ENCODE measurements at regions not wholly inside any gene's neighbourhood (a gene's known extent, or its start where the extent isn't known, plus 50 kb on each side); places are given as distances from the start of the nearest gene placed in this dataset.

GRCh38 chr20:22924046-22924737, 110.9 kb upstream of the SSTR4 start:
- no peak overlapping the region for H3K27ac ChIP-seq
- H3K4me1 ChIP-seq (replicated peaks), result peaks cover 14% of the 10 kb centered on the region
- no peak for DNase-seq (ENCODE audit: low read depth in 1 of 2, low spot score in 2 of 2)
- no peak overlapping the region for H3K4me3 ChIP-seq
- peaks cover 23% of the 10 kb centered on the region for H3K27me3 ChIP-seq (replicated peaks)
- H3K9me3 ChIP-seq (replicated peaks), result no peaks in the 10 kb centered on the region
- no peaks in the 10 kb centered on the region for H3K36me3 ChIP-seq

DNA sequence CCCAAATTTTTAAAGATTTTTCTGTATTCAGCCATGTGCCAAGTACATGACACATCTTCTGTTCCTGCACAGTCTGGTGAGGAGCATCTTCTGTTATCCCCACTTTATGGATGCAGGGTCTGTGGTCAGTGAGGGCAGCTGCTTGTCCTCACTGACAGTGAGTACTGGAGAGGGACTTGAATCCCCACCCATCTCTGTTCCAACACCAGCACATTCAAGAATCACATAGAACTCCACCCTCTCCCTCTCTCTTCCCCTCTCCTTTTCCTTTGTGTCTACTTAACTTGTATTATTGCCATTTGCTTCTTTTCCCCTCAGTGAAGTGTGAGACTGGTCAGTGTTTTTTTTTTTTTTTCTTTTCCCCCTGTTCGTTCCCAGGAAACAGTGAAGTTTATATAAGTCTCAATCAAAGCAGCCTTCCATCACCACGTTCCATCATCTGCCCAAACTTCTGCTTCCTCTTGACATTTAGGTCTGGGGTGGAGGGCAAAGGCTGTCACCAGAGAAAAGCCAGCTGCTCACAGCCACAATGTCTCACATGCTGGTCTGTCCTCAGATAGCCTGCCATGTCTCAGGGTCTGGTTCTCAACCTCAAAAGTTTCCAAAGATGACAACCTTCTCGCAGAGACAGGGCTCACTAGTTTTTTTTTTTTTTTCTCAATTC, 110.0 kb upstream of the SSTR4 start:
- Histone ChIP-seq H3K4me1 (replicated peaks) (peaks cover 14% of the 10 kb centered on the region), H3K27ac (no peak overlapping the region), H3K27me3 (replicated peaks) (peaks cover 22% of the 10 kb centered on the region), H3K36me3 (no peaks in the 10 kb centered on the region), H3K4me3 (no peak overlapping the region), H3K9me3 (replicated peaks) (no peaks in the 10 kb centered on the region)
- DNase-seq (ENCODE audit: low read depth in 1 of 2, low spot score in 2 of 2), result no peak

DNA sequence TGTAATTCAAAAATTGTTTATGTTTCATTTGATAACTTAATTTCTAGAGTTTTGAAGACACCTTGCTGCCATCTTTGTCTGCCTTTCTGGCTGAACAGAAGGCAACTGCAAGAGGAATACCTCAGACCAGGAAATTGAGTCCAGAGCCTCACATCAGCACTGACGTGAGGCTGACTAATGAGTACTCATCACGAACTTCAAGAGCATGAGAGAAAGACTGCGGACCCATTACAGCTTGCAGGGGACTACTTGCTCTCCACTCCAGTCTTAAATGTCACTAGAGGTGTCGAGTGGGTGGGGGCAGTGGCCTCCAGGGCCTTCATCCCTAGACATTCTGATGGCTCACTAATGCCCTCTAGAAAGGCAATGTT, 109.5 kb upstream of the SSTR4 start:
- Histone ChIP-seq H3K36me3 (no peaks in the 10 kb centered on the region), H3K4me1 (replicated peaks) (peaks cover 14% of the 10 kb centered on the region), H3K27me3 (replicated peaks) (peaks cover 22% of the 10 kb centered on the region), H3K4me3 (no peak overlapping the region), H3K27ac (no peak overlapping the region), H3K9me3 (replicated peaks) (no peaks in the 10 kb centered on the region)
- no peak for DNase-seq (ENCODE audit: low read depth in 1 of 2, low spot score in 2 of 2)

GRCh38 chr20:22927537-22927936, 107.6 kb upstream of the SSTR4 start:
- peaks cover under 1% of the 10 kb centered on the region; the same call in 1 of the 2 replicates for H3K4me1 ChIP-seq (replicated peaks)
- no peak overlapping the region for H3K4me3 ChIP-seq
- no peak for DNase-seq (ENCODE audit: low read depth in 1 of 2, low spot score in 2 of 2)
- no peak overlapping the region for H3K27ac ChIP-seq
- H3K27me3 ChIP-seq (replicated peaks), result peaks cover 36% of the 10 kb centered on the region
- no peaks in the 10 kb centered on the region for H3K36me3 ChIP-seq
- H3K9me3 ChIP-seq (replicated peaks), result no peaks in the 10 kb centered on the region

DNA sequence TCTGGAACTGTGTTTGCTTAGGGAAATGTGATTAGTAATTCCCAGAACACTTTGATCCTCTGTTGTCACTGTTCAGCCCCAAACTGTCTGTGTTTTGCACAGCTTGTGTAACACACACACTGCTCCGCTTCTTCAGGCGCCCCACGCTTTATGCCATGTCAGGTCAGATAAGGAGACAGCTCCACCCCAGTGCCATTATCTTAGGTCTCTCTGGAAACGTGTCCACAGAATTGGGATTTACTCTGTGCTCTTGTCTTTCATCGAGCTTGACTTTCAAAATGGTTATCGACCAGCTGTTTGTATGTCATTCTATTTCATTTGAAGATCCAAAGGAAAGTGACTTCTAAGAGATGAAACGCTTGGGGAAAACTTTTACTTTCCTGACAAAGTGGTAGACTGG, 106.4 kb upstream of the SSTR4 start:
- no peak for DNase-seq (ENCODE audit: low read depth in 1 of 2, low spot score in 2 of 2)
- no peak overlapping the region for H3K27ac ChIP-seq
- peaks cover 36% of the 10 kb centered on the region for H3K27me3 ChIP-seq (replicated peaks)
- no peaks in the 10 kb centered on the region for H3K4me1 ChIP-seq (replicated peaks)
- no peaks in the 10 kb centered on the region for H3K36me3 ChIP-seq
- no peak overlapping the region for H3K4me3 ChIP-seq
- H3K9me3 ChIP-seq (replicated peaks), result no peaks in the 10 kb centered on the region

- Histone ChIP-seq H3K27ac (no peak overlapping the region), H3K36me3 (no peaks in the 10 kb centered on the region), H3K27me3 (replicated peaks) (peaks cover 36% of the 10 kb centered on the region), H3K9me3 (replicated peaks) (no peaks in the 10 kb centered on the region), H3K4me1 (replicated peaks) (no peaks in the 10 kb centered on the region), H3K4me3 (no peak overlapping the region)
- no peak for DNase-seq (ENCODE audit: low read depth in 1 of 2, low spot score in 2 of 2)
These were observed 105.5 kb upstream of the SSTR4 start for GRCh38 chr20:22929661-22930060.

DNA sequence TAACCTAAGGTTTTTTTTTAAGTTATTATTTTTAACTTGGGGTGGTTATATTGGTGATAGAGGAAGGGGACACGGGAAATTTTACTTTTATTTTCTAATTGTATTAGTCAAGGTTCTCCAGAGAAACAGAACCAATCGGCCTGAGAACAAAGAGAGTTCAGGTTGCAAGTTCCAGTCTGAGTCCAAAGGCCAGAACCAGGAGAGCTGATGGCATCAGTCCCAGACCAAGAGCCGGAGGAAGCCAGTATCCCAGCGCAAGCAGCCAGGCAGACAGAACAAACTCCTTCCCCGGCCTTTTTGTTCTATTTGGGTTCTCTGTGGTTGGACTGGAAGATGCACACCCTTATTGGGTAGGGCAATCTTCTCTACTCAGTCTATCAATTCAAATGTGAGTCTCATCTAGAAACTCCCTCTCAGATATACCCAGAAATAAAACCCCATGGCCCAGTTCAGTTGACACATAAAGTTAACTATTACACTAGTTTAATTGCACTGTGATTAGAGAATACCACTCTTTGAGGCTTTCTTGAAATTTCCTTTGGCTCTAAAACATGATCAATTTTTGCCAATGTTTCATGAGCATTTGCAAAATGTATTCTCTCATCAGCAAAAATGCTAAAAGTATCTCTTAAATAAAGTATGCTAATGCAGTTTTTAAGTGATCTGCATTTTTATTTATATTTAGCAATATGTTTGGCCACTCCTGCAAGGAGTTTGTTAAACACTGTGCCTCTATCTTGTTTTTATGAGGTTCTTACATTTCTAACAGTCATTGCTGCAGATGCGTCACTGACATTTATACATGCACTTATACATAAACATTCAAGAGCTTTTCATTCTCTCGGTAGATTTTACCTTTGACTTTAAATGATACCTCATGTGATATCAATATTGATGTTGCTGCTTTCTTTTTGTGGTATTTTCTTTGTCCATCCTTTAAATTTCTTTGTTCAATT, 103.2 kb upstream of the SSTR4 start:
- Histone ChIP-seq H3K4me3 (no peak overlapping the region), H3K4me1 (replicated peaks) (no peaks in the 10 kb centered on the region), H3K36me3 (no peaks in the 10 kb centered on the region), H3K9me3 (replicated peaks) (no peaks in the 10 kb centered on the region), H3K27me3 (replicated peaks) (peaks cover 25% of the 10 kb centered on the region), H3K27ac (no peak overlapping the region)
- no peak for DNase-seq (ENCODE audit: low read depth in 1 of 2, low spot score in 2 of 2)

DNA sequence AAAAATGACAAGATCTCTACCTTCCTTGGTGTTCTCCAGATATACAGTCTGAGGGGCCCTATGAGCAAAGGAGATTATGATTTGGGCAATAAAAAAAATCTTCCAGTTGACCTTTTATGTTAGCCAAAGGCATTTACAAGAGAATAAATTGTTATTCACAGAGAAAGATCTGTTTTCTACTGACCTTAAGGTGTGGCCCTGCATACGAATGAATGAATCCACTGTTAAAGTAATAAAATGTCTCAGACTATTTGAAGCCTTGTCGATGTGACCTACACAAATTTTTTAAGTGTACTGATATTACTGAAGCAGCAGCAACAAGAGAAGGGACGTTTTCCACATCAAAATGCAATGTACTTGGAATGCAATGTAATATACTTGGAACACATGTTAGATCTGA, 95.9 kb upstream of the SSTR4 start:
- Histone ChIP-seq H3K27me3 (replicated peaks) (no peaks in the 10 kb centered on the region; the same call in 1 of the 2 replicates), H3K36me3 (no peaks in the 10 kb centered on the region), H3K4me3 (no peak overlapping the region), H3K4me1 (replicated peaks) (no peaks in the 10 kb centered on the region), H3K9me3 (replicated peaks) (no peaks in the 10 kb centered on the region), H3K27ac (no peak overlapping the region)
- no peak for DNase-seq (ENCODE audit: low read depth in 1 of 2, low spot score in 2 of 2)

DNA sequence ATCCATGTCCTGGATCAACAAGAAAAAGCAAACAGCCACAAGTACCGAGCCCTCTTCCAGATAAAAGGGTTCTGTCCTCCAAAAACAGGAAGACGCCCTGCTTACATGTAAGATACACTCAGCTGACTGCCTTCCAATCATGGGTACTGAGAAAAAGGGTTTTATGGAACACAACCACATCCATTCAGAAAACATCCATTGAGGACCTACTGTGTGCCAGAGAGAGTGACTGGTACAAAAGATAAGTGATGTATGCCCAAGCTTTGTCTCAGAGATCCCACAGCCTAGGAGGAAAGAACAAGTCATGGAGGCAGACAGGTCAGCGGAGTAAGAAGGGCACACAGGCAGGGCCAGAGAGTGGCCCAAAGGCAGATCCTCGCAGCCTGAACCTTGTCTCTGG, 94.8 kb upstream of the SSTR4 start:
- no peaks in the 10 kb centered on the region for H3K4me1 ChIP-seq (replicated peaks)
- H3K27ac ChIP-seq, result no peak overlapping the region
- H3K27me3 ChIP-seq (replicated peaks), result no peaks in the 10 kb centered on the region; the same call in 1 of the 2 replicates
- H3K36me3 ChIP-seq, result no peaks in the 10 kb centered on the region
- H3K9me3 ChIP-seq (replicated peaks), result no peaks in the 10 kb centered on the region
- DNase-seq (ENCODE audit: low read depth in 1 of 2, low spot score in 2 of 2), result no peak
- H3K4me3 ChIP-seq, result no peak overlapping the region

- H3K4me3 ChIP-seq, result no peak overlapping the region
- no peaks in the 10 kb centered on the region for H3K4me1 ChIP-seq (replicated peaks)
- H3K27me3 ChIP-seq (replicated peaks), result no peaks in the 10 kb centered on the region; the same call in 1 of the 2 replicates
- H3K36me3 ChIP-seq, result no peaks in the 10 kb centered on the region
- no peaks in the 10 kb centered on the region for H3K9me3 ChIP-seq (replicated peaks)
- DNase-seq (ENCODE audit: low read depth in 1 of 2, low spot score in 2 of 2), result no peak
- no peak overlapping the region for H3K27ac ChIP-seq
These were observed 93.6 kb upstream of the SSTR4 start for GRCh38 chr20:22941550-22941949.

- no peak for DNase-seq (ENCODE audit: low read depth in 1 of 2, low spot score in 2 of 2)
- no peaks in the 10 kb centered on the region for H3K4me1 ChIP-seq (replicated peaks)
- no peak overlapping the region for H3K27ac ChIP-seq
- H3K9me3 ChIP-seq (replicated peaks), result no peaks in the 10 kb centered on the region
- no peaks in the 10 kb centered on the region; the same call in 1 of the 2 replicates for H3K27me3 ChIP-seq (replicated peaks)
- no peak overlapping the region for H3K4me3 ChIP-seq
- no peaks in the 10 kb centered on the region for H3K36me3 ChIP-seq
These were observed 92.4 kb upstream of the SSTR4 start for GRCh38 chr20:22942742-22943141.

GRCh38 chr20:22944062-22944461, 91.0 kb upstream of the SSTR4 start:
- DNase-seq (ENCODE audit: low read depth in 1 of 2, low spot score in 2 of 2), result no peak
- no peak overlapping the region for H3K27ac ChIP-seq
- no peaks in the 10 kb centered on the region for H3K9me3 ChIP-seq (replicated peaks)
- H3K4me1 ChIP-seq (replicated peaks), result no peaks in the 10 kb centered on the region
- H3K36me3 ChIP-seq, result no peaks in the 10 kb centered on the region
- no peaks in the 10 kb centered on the region; the same call in 1 of the 2 replicates for H3K27me3 ChIP-seq (replicated peaks)
- no peak overlapping the region for H3K4me3 ChIP-seq

DNA sequence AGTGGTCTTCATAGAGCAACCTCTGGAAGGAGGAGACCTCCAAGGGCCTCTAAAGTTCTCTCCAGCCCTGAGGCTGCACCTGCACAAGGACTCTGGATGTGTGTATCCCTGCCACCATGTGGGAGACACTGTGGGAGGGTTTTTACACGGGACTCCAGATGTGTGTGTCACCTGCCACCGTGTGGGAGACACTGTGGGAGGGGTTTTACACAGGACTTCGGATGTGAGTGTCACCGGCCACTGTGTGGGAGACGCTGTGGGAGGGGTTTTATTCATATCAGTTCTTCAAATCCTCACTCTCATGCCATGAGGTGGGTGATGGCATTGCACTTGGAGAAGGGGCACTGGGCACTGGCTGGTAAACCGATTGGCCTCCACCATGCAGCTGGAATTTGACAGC, 90.2 kb upstream of the SSTR4 start:
- Histone ChIP-seq H3K36me3 (no peaks in the 10 kb centered on the region), H3K4me3 (no peak overlapping the region), H3K27ac (no peak overlapping the region), H3K9me3 (replicated peaks) (no peaks in the 10 kb centered on the region), H3K4me1 (replicated peaks) (no peaks in the 10 kb centered on the region), H3K27me3 (replicated peaks) (no peaks in the 10 kb centered on the region; the same call in 1 of the 2 replicates)
- DNase-seq (ENCODE audit: low read depth in 1 of 2, low spot score in 2 of 2), result no peak

GRCh38 chr20:22946596-22946995, 88.5 kb upstream of the SSTR4 start:
- DNase-seq (ENCODE audit: low read depth in 1 of 2, low spot score in 2 of 2), result no peak
- Histone ChIP-seq H3K36me3 (no peaks in the 10 kb centered on the region), H3K9me3 (replicated peaks) (no peaks in the 10 kb centered on the region), H3K4me1 (replicated peaks) (no peaks in the 10 kb centered on the region), H3K4me3 (no peak overlapping the region), H3K27ac (no peak overlapping the region), H3K27me3 (replicated peaks) (no peaks in the 10 kb centered on the region)
